ENCODE measurements at regions not wholly inside any gene's neighbourhood (a gene's known extent, or its start where the extent isn't known, plus 50 kb on each side); places are given as distances from the start of the nearest gene placed in this dataset.

GRCh38 chr4:12389604-12390003 is 960.9 kb upstream of the HS3ST1 start:
- no TSS peak for BruUV-seq (replicated peaks)
- Histone ChIP-seq H3K4me1 (ENCODE audit: insufficient read depth, low read length, poor library complexity, severe bottlenecking) (no peaks in the 10 kb centered on the region), H3K36me3 (ENCODE audit: insufficient read depth, low read length, poor library complexity, severe bottlenecking) (no peaks in the 10 kb centered on the region), H3K27me3 (replicated peaks; ENCODE audit: insufficient read depth, low read depth, low read length, poor library complexity) (no peaks in the 10 kb centered on the region), H3K27ac (ENCODE audit: low read depth, low read length, poor library complexity, severe bottlenecking) (no peak overlapping the region), H3K4me3 (ENCODE audit: low read depth, low read length, poor library complexity, severe bottlenecking) (no peak overlapping the region), H3K9me3 (ENCODE audit: low read depth, low read length, poor library complexity, severe bottlenecking) (peaks cover 2% of the 10 kb centered on the region)
- no peak for DNase-seq (ENCODE audit: low spot score)
- ChIA-PET POLR2A (ENCODE audit: low non-redundant PET) (no interaction called here), CTCF (no interaction called here)
- intact Hi-C loops (cut with micrococcal nuclease; ENCODE audit: unreplicated experiment): no loop called here
- TF ChIP-seq CTCF (conservative IDR thresholded peaks at IDR 0.05; ENCODE audit: low read depth, low read length) (no peak), EZH2 (IDR thresholded peaks at IDR 0.05; ENCODE audit: borderline replicate concordance, low read depth, low read length, poor library complexity, severe bottlenecking) (no peak)

- no TSS peak for BruUV-seq (replicated peaks)
- POLR2A ChIA-PET (ENCODE audit: low non-redundant PET): no interaction called here
- intact Hi-C loops (cut with micrococcal nuclease; ENCODE audit: unreplicated experiment): no loop called here
- no peak for TF ChIP-seq CTCF (conservative IDR thresholded peaks at IDR 0.05; ENCODE audit: low read depth, low read length)
- no peak for TF ChIP-seq EZH2 (IDR thresholded peaks at IDR 0.05; ENCODE audit: borderline replicate concordance, low read depth, low read length, poor library complexity, severe bottlenecking)
- no peak overlapping the region for H3K4me3 ChIP-seq (ENCODE audit: low read depth, low read length, poor library complexity, severe bottlenecking)
- H3K36me3 ChIP-seq (ENCODE audit: insufficient read depth, low read length, poor library complexity, severe bottlenecking): no peaks in the 10 kb centered on the region
- CTCF ChIA-PET: no interaction called here
- H3K27ac ChIP-seq (ENCODE audit: low read depth, low read length, poor library complexity, severe bottlenecking): no peak overlapping the region
- H3K27me3 ChIP-seq (replicated peaks; ENCODE audit: insufficient read depth, low read depth, low read length, poor library complexity): no peaks in the 10 kb centered on the region
- peaks cover 30% of the 10 kb centered on the region for H3K9me3 ChIP-seq (ENCODE audit: low read depth, low read length, poor library complexity, severe bottlenecking)
- no peaks in the 10 kb centered on the region for H3K4me1 ChIP-seq (ENCODE audit: insufficient read depth, low read length, poor library complexity, severe bottlenecking)
- DNase-seq (ENCODE audit: low spot score): no peak
Measured at GRCh38 chr4:12382567-12382966, 953.9 kb upstream of the HS3ST1 start.

- no peak overlapping the region for H3K27ac ChIP-seq (ENCODE audit: low read depth, low read length, poor library complexity, severe bottlenecking)
- H3K36me3 ChIP-seq (ENCODE audit: insufficient read depth, low read length, poor library complexity, severe bottlenecking): no peaks in the 10 kb centered on the region
- TF ChIP-seq CTCF (conservative IDR thresholded peaks at IDR 0.05; ENCODE audit: low read depth, low read length) (no peak), EZH2 (IDR thresholded peaks at IDR 0.05; ENCODE audit: borderline replicate concordance, low read depth, low read length, poor library complexity, severe bottlenecking) (no peak)
- H3K4me1 ChIP-seq (ENCODE audit: insufficient read depth, low read length, poor library complexity, severe bottlenecking): no peaks in the 10 kb centered on the region
- intact Hi-C loops (cut with micrococcal nuclease; ENCODE audit: unreplicated experiment): no loop called here
- ChIA-PET CTCF (no interaction called here), POLR2A (ENCODE audit: low non-redundant PET) (no interaction called here)
- no peak overlapping the region for H3K4me3 ChIP-seq (ENCODE audit: low read depth, low read length, poor library complexity, severe bottlenecking)
- BruUV-seq (replicated peaks): no TSS peak
- peaks cover 47% of the 10 kb centered on the region for H3K9me3 ChIP-seq (ENCODE audit: low read depth, low read length, poor library complexity, severe bottlenecking)
- no peaks in the 10 kb centered on the region for H3K27me3 ChIP-seq (replicated peaks; ENCODE audit: insufficient read depth, low read depth, low read length, poor library complexity)
- DNase-seq (ENCODE audit: low spot score): no peak
Measured at GRCh38 chr4:12379191-12379590, 950.5 kb upstream of the HS3ST1 start.

Data from A673 (cell line).